BJ (cell line): ENCODE measurements at regions not wholly inside any gene's neighbourhood (a gene's known extent, or its start where the extent isn't known, plus 50 kb on each side); places are given as distances from the start of the nearest gene placed in this dataset.

Experiments used
- CTCF ChIA-PET: fragments of 350-600 bp; formaldehyde crosslinking; extraction: SDS; loops from one replicate; lab custom pipeline; 2021; ENCODE audit warnings: antibody characterized with exemption, inconsistent platforms; lab: Yijun Ruan, JAX
- POLR2A ChIA-PET: fragments of 300-600 bp; sonication (Branson Sonifier 250); formaldehyde crosslinking; extraction: SDS; loops from one replicate; lab custom pipeline; 2021; ENCODE audit warnings: antibody characterized with exemption; lab: Charles Lee
- DNase-seq: peaks from one replicate; pipeline ENCODE4 v3.0.0-alpha.2; 2011; ENCODE audit warnings: low read depth
- H3K27me3 ChIP-seq: 2 replicates; pipeline ENCODE4 v1.6.0; 2011; ENCODE audit warnings: low read length; ENCODE audit not compliant: control insufficient read depth, insufficient read depth
- H3K36me3 ChIP-seq: 2 replicates; pipeline ENCODE4 v1.5.1; 2011; ENCODE audit warnings: low read length; ENCODE audit not compliant: control insufficient read depth, insufficient read depth
- H3K4me3 ChIP-seq: 2 replicates; pipeline ENCODE4 v1.5.1; 2011; ENCODE audit warnings: low read depth, mild to moderate bottlenecking, control low read depth, low read length
- TF ChIP-seq, protein P1 (sequence below): IDR thresholded peaks from 2 replicates; pipeline ENCODE4 v1.5.1; 2011; ENCODE audit warnings: low read depth, mild to moderate bottlenecking, control low read depth, inconsistent platforms, low read length, moderate library complexity; ENCODE audit not compliant: insufficient read depth

DNA sequence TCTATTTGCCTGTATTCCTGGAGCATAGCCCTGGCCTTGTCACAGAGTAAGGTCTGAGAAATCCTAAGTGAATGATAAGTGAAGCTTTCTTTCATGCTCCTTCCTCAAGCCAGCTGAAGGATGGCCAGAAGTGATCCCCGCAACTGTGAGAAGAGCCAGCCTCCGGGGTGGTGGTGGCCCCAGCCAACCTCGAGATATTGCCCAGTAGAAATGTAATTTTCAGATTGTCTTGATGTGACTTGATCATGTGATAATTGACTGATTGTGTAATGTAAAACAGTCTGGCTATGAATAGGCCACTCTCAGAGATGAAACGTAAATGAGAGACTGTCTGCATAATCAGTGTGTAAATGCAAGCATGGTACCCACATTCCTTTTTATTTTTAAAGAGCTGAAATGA is 242.4 kb upstream of the CAMK1G start:
- no peaks in the 10 kb centered on the region; the same call in 1 of the 2 replicates for H3K27me3 ChIP-seq
- no peaks in the 10 kb centered on the region for H3K36me3 ChIP-seq
- TF ChIP-seq, protein P1, sequence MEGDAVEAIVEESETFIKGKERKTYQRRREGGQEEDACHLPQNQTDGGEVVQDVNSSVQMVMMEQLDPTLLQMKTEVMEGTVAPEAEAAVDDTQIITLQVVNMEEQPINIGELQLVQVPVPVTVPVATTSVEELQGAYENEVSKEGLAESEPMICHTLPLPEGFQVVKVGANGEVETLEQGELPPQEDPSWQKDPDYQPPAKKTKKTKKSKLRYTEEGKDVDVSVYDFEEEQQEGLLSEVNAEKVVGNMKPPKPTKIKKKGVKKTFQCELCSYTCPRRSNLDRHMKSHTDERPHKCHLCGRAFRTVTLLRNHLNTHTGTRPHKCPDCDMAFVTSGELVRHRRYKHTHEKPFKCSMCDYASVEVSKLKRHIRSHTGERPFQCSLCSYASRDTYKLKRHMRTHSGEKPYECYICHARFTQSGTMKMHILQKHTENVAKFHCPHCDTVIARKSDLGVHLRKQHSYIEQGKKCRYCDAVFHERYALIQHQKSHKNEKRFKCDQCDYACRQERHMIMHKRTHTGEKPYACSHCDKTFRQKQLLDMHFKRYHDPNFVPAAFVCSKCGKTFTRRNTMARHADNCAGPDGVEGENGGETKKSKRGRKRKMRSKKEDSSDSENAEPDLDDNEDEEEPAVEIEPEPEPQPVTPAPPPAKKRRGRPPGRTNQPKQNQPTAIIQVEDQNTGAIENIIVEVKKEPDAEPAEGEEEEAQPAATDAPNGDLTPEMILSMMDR = no peak
- DNase-seq = no peak
- ChIA-PET POLR2A (no interaction called here), CTCF (interaction anchor here (0.7 to 2.9 kb wide), 3 partner anchors 11 to 94 kb away, joined by 3 to 16 read pairs (median 3); no protein-coding TSS in a partner anchor)
- H3K4me3 ChIP-seq = no peak overlapping the region

- Histone ChIP-seq H3K36me3 (no peaks in the 10 kb centered on the region), H3K4me3 (no peak overlapping the region), H3K27me3 (no peaks in the 10 kb centered on the region; the same call in 1 of the 2 replicates)
- TF ChIP-seq, protein P1 = no peak
- POLR2A ChIA-PET = no interaction called here
- CTCF ChIA-PET = interaction anchor here (1.8 to 2.9 kb wide), 2 partner anchors 7 to 13 kb away, joined by 8 to 16 read pairs; no protein-coding TSS in a partner anchor
- DNase-seq = no peak
Observed at GRCh38 chr1:209341673-209342420, 241.7 kb upstream of the CAMK1G start.

DNA sequence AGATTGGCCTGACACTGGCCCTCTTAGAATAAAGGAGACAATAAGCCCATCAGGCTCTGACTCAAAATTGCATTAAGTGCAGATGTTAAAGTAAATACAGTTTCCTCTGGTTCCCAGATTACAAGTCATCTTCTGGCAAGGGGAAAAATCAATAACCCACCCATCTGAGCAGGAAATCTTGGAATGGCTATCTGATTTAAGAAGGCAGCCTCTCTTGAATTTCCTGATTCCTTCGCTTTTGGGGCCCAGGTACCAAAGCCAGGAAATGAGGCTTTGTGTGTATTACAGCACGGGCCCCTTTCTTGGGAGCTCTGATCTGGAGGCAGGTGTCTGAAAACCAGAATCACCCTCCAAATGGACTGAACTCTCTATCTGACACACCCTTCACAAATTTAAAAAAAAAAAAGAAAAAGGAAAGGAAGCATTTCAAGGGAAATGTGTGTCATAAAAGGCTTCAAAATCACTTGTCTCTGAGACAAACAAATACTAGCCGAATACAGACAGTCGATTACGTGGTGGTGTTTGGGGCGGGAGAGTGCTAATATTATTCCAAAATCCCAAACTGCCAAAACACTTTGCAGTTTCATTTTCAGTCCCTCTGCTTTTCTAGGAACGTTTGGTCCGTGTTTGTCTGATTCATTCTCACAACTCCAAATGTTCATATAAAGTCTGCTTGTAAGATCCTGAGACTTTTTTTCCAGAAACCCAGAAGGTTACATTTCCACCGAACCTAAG is 240.9 kb upstream of the CAMK1G start:
- TF ChIP-seq, protein P1 = no peak
- no peak for DNase-seq
- Histone ChIP-seq H3K27me3 (no peaks in the 10 kb centered on the region; the same call in 1 of the 2 replicates), H3K36me3 (no peaks in the 10 kb centered on the region), H3K4me3 (no peak overlapping the region)
- ChIA-PET CTCF (interaction anchor here (1.0 to 2.9 kb wide), 3 partner anchors 8 to 91 kb away, joined by 3 to 16 read pairs (median 8); no protein-coding TSS in a partner anchor), POLR2A (no interaction called here)

DNA sequence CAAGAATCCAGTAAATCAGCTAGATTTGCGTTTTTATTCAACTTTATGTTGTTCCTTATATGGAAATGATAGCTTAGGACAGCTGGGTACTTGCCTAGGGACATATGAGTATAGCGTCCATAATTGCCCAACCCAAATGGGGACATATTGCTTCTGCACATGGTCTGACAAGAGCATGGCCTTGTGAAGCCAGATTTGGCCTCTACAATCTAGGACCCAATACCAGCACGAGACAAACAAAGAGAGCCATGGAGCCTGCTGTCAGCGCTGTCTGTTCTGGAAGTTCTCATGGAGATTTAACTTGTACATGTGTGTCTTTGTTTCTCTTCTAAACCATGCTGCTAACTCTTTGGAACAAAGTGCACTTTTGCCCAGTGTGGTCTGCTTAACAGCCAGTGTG is 240.0 kb upstream of the CAMK1G start:
- Histone ChIP-seq H3K4me3 (no peak overlapping the region), H3K27me3 (no peaks in the 10 kb centered on the region; the same call in 1 of the 2 replicates), H3K36me3 (no peaks in the 10 kb centered on the region)
- POLR2A ChIA-PET = no interaction called here
- TF ChIP-seq, protein P1 = no peak
- CTCF ChIA-PET = interaction anchor here (1.0 to 1.8 kb wide), 2 partner anchors 9 to 90 kb away, joined by 3 to 8 read pairs; no protein-coding TSS in a partner anchor
- DNase-seq = no peak

DNA sequence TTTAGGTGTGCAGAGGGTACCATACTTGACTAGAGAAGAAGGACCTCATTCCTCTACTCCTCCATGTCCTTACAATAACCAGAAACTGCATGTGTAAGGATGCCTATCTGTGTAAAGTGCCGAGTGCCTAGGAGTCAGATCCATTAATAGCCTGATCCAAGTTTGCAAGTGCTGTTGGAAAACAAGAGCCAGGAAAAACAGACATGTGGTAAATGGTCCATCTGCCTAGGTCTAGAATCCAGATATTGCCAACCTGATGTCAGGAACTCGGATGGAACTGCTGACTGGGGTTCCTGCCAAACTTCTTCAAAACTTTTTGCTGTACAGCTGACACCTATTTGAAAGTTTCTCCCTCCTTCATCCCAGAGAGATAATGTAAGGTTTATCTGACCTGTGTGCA is 239.4 kb upstream of the CAMK1G start:
- TF ChIP-seq, protein P1 = no peak
- ChIA-PET CTCF (interaction anchor here (1.3 to 1.7 kb wide), 2 partner anchors 10 to 95 kb away, joined by 5 to 6 read pairs; no protein-coding TSS in a partner anchor), POLR2A (no interaction called here)
- H3K36me3 ChIP-seq = no peaks in the 10 kb centered on the region
- H3K27me3 ChIP-seq = no peaks in the 10 kb centered on the region; the same call in 1 of the 2 replicates
- no peak for DNase-seq
- H3K4me3 ChIP-seq = no peak overlapping the region
